Adrenal gland (tissue), 5 donors: ENCODE measurements at regions not wholly inside any gene's neighbourhood (a gene's known extent, or its start where the extent isn't known, plus 50 kb on each side); places are given as distances from the start of the nearest gene placed in this dataset.

Experiments used
- POLR2A ChIP-seq, 2 donors: fragments of 450-650 bp; IDR thresholded peaks; one replicate each; pipeline ENCODE4 v1.6.1; 2017; ENCODE audit warnings: antibody characterized with exemption in 2 of 2, mild to moderate bottlenecking in 2 of 2, moderate library complexity in 1 of 2
- TF ChIP-seq, protein P1 (sequence below), 6 experiments: fragments of 450-650 bp in 4 of 6; fragments of 200-600 bp in 2 of 6; sonication (generic) in 1 of 6; IDR thresholded peaks; 1 replicate in 5 of 6; 2 replicates in 1 of 6; pipeline versions ENCODE4 v1.5.1 to v1.8.0; 2016 to 2021; ENCODE audit warnings: antibody characterized with exemption in 6 of 6, mild to moderate bottlenecking in 2 of 6, moderate library complexity in 1 of 6
- donor health status: DM: no; HTN: no; CAD: no.

DNA sequence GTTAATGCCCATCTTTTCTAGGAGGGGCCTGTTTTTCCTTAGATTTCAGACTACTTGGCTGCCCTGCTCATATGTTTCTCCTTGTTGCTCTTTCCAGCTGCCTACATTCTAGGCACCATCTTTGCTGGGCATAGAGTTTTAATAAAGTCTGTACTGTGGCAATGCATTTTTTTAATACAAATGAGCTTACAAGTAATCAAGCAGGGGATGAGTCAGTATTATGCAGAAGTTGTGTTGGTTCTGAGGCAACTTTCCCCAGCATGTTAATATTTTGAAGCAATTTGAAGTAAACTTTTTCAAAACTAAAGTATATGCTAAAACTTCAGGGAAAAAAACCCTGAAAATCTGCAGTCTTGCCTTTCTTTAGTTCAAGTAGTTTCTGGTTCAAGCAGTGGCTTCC lies 372.0 kb upstream of the GATB start:
- TF ChIP-seq, protein P1, sequence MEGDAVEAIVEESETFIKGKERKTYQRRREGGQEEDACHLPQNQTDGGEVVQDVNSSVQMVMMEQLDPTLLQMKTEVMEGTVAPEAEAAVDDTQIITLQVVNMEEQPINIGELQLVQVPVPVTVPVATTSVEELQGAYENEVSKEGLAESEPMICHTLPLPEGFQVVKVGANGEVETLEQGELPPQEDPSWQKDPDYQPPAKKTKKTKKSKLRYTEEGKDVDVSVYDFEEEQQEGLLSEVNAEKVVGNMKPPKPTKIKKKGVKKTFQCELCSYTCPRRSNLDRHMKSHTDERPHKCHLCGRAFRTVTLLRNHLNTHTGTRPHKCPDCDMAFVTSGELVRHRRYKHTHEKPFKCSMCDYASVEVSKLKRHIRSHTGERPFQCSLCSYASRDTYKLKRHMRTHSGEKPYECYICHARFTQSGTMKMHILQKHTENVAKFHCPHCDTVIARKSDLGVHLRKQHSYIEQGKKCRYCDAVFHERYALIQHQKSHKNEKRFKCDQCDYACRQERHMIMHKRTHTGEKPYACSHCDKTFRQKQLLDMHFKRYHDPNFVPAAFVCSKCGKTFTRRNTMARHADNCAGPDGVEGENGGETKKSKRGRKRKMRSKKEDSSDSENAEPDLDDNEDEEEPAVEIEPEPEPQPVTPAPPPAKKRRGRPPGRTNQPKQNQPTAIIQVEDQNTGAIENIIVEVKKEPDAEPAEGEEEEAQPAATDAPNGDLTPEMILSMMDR (IDR thresholded peaks at IDR 0.05), result no peak
- no peak for TF ChIP-seq POLR2A (IDR thresholded peaks at IDR 0.05)
